ENCODE measurements at regions not wholly inside any gene's neighbourhood (a gene's known extent, or its start where the extent isn't known, plus 50 kb on each side); places are given as distances from the start of the nearest gene placed in this dataset.

DNA sequence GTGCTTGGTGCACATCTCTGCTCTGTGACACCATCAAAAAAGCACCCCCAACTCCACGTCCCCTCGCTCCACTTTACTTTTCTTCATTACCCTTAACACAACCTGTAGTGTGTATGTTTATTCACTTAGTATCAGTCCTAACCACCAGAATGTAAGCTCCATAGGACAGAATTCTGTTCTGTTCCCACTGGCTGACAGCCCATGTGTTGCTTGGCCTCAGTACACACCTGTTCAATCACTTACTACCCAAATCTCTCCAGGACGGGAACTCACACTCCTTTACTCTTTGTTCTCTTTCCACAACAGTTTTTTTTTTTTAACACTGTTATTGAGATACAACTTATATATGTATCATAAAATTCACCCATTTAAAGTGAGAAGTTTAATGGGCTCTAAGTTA, 119.6 kb downstream of the MAF start (continued):
- TF ChIP-seq, protein P1, sequence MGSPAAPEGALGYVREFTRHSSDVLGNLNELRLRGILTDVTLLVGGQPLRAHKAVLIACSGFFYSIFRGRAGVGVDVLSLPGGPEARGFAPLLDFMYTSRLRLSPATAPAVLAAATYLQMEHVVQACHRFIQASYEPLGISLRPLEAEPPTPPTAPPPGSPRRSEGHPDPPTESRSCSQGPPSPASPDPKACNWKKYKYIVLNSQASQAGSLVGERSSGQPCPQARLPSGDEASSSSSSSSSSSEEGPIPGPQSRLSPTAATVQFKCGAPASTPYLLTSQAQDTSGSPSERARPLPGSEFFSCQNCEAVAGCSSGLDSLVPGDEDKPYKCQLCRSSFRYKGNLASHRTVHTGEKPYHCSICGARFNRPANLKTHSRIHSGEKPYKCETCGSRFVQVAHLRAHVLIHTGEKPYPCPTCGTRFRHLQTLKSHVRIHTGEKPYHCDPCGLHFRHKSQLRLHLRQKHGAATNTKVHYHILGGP (tag by site-specific recombination; IDR thresholded peaks at IDR 0.05) = no peak
- TF ChIP-seq, protein P2, sequence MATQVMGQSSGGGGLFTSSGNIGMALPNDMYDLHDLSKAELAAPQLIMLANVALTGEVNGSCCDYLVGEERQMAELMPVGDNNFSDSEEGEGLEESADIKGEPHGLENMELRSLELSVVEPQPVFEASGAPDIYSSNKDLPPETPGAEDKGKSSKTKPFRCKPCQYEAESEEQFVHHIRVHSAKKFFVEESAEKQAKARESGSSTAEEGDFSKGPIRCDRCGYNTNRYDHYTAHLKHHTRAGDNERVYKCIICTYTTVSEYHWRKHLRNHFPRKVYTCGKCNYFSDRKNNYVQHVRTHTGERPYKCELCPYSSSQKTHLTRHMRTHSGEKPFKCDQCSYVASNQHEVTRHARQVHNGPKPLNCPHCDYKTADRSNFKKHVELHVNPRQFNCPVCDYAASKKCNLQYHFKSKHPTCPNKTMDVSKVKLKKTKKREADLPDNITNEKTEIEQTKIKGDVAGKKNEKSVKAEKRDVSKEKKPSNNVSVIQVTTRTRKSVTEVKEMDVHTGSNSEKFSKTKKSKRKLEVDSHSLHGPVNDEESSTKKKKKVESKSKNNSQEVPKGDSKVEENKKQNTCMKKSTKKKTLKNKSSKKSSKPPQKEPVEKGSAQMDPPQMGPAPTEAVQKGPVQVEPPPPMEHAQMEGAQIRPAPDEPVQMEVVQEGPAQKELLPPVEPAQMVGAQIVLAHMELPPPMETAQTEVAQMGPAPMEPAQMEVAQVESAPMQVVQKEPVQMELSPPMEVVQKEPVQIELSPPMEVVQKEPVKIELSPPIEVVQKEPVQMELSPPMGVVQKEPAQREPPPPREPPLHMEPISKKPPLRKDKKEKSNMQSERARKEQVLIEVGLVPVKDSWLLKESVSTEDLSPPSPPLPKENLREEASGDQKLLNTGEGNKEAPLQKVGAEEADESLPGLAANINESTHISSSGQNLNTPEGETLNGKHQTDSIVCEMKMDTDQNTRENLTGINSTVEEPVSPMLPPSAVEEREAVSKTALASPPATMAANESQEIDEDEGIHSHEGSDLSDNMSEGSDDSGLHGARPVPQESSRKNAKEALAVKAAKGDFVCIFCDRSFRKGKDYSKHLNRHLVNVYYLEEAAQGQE (tag by site-specific recombination; IDR thresholded peaks at IDR 0.05) = no peak
- TF ChIP-seq, protein P3, sequence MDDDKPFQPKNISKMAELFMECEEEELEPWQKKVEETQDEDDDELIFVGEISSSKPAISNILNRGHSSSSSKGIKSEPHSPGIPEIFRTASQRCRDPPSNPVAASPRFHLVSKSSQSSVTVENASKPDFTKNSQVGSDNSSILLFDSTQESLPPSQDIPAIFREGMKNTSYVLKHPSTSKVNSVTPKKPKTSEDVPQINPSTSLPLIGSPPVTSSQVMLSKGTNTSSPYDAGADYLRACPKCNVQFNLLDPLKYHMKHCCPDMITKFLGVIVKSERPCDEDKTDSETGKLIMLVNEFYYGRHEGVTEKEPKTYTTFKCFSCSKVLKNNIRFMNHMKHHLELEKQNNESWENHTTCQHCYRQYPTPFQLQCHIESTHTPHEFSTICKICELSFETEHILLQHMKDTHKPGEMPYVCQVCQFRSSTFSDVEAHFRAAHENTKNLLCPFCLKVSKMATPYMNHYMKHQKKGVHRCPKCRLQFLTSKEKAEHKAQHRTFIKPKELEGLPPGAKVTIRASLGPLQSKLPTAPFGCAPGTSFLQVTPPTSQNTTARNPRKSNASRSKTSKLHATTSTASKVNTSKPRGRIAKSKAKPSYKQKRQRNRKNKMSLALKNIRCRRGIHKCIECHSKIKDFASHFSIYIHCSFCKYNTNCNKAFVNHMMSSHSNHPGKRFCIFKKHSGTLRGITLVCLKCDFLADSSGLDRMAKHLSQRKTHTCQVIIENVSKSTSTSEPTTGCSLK (tag by site-specific recombination; IDR thresholded peaks at IDR 0.05) = no peak

DNA sequence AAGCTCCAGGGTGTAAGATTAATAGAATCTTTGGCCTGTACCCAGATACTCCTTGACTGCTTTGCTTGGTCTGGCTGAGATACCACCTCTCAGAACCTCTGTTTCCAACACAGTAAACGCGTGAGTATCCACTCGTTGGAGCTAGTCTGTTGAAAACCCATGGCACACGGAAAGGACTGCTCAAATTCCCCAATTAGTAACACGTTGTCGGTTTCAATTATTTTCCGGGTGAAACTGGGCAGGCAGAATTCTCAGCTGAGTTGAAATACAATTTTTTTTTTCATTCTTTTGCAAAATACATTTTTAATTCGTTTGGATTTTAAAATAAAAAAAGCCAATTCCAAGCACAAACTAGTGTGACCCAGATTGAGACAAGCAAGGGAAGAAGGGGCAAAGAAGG, 120.5 kb downstream of the MAF start:
- ChIA-PET POLR2A (no interaction called here), CTCF (no interaction called here)

DNA sequence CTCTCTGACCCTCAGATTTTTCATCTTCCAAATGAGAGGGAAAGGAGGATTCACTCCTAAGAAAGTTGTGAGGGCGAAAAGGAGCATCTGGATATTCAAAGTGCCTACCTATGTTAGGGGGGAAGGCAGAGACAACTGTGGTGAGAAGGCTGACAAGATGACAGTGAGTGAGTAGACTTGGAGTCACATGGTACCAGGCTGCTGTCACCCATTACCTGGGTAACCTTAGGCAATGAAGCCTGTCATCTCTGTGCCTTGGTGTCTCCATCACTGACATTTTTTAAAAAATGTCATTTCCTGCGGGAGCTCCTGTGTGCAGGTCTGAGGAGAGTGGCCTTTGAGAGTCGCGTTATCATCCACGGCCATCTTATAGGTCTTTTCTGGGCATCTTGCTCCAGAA, 124.0 kb downstream of the MAF start:
- ChIA-PET CTCF (no interaction called here), POLR2A (no interaction called here)
- Histone ChIP-seq H3K27ac (ENCODE audit: extremely low read depth, low read depth, low read length) (no peak overlapping the region), H3K36me3 (ENCODE audit: control insufficient read depth in 2 of 2, insufficient read depth in 1 of 2, low read length in 2 of 2) (no peaks in the 10 kb centered on the region), H3K4me3 (ENCODE audit: low read depth, low read length) (no peak overlapping the region), H3K9me3 (ENCODE audit: control insufficient read depth, insufficient read depth, low read depth, low read length) (no peaks in the 10 kb centered on the region), H3K4me1 (ENCODE audit: control insufficient read depth, insufficient read depth, low read length) (no peaks in the 10 kb centered on the region)
- TF ChIP-seq ZNF16 (tag by site-specific recombination; IDR thresholded peaks at IDR 0.05; ENCODE audit: low read depth) = no peak
- TF ChIP-seq ZNF707 (tag by site-specific recombination; IDR thresholded peaks at IDR 0.05) = no peak
- TF ChIP-seq, protein P4, sequence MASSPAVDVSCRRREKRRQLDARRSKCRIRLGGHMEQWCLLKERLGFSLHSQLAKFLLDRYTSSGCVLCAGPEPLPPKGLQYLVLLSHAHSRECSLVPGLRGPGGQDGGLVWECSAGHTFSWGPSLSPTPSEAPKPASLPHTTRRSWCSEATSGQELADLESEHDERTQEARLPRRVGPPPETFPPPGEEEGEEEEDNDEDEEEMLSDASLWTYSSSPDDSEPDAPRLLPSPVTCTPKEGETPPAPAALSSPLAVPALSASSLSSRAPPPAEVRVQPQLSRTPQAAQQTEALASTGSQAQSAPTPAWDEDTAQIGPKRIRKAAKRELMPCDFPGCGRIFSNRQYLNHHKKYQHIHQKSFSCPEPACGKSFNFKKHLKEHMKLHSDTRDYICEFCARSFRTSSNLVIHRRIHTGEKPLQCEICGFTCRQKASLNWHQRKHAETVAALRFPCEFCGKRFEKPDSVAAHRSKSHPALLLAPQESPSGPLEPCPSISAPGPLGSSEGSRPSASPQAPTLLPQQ (tag by site-specific recombination; IDR thresholded peaks at IDR 0.05) = no peak
- no peak for TF ChIP-seq ZBTB7A (tag by site-specific recombination; IDR thresholded peaks at IDR 0.05; ENCODE audit: low read depth)
- no peak for TF ChIP-seq BCL11B (tag by site-specific recombination; IDR thresholded peaks at IDR 0.05; ENCODE audit: low read depth)
- TF ChIP-seq, protein P5, sequence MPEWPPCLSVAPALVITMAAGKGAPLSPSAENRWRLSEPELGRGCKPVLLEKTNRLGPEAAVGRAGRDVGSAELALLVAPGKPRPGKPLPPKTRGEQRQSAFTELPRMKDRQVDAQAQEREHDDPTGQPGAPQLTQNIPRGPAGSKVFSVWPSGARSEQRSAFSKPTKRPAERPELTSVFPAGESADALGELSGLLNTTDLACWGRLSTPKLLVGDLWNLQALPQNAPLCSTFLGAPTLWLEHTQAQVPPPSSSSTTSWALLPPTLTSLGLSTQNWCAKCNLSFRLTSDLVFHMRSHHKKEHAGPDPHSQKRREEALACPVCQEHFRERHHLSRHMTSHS (tag by site-specific recombination; IDR thresholded peaks at IDR 0.05) = no peak
- TF ChIP-seq, protein P1 (tag by site-specific recombination; IDR thresholded peaks at IDR 0.05) = no peak
- no peak for TF ChIP-seq ZNF146 (tag by site-specific recombination; IDR thresholded peaks at IDR 0.05)
- TF ChIP-seq ZNF184 (tag by site-specific recombination; IDR thresholded peaks at IDR 0.05) = no peak
- TF ChIP-seq ZNF560 (tag by site-specific recombination; IDR thresholded peaks at IDR 0.05; ENCODE audit: borderline replicate concordance) = no peak
- no peak for TF ChIP-seq ZNF658 (tag by site-specific recombination; IDR thresholded peaks at IDR 0.05)
- TF ChIP-seq TRIM28 (IDR thresholded peaks at IDR 0.05; ENCODE audit: borderline replicate concordance, low read length) = no peak
- no peak for TF ChIP-seq ZNF404 (tag by site-specific recombination; IDR thresholded peaks at IDR 0.05)
- TF ChIP-seq WT1 (tag by site-specific recombination; IDR thresholded peaks at IDR 0.05) = no peak
- TF ChIP-seq, protein P6, sequence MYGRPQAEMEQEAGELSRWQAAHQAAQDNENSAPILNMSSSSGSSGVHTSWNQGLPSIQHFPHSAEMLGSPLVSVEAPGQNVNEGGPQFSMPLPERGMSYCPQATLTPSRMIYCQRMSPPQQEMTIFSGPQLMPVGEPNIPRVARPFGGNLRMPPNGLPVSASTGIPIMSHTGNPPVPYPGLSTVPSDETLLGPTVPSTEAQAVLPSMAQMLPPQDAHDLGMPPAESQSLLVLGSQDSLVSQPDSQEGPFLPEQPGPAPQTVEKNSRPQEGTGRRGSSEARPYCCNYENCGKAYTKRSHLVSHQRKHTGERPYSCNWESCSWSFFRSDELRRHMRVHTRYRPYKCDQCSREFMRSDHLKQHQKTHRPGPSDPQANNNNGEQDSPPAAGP (tag by site-specific recombination; IDR thresholded peaks at IDR 0.05) = no peak

More for the DNA sequence above, 120.5 kb downstream of the MAF start:
- Histone ChIP-seq H3K36me3 (ENCODE audit: control insufficient read depth in 2 of 2, insufficient read depth in 1 of 2, low read length in 2 of 2) (no peaks in the 10 kb centered on the region), H3K27ac (ENCODE audit: extremely low read depth, low read depth, low read length) (no peak overlapping the region), H3K9me3 (ENCODE audit: control insufficient read depth, insufficient read depth, low read depth, low read length) (no peaks in the 10 kb centered on the region), H3K4me1 (ENCODE audit: control insufficient read depth, insufficient read depth, low read length) (no peaks in the 10 kb centered on the region), H3K4me3 (ENCODE audit: low read depth, low read length) (no peak overlapping the region)
- TF ChIP-seq, protein P7, sequence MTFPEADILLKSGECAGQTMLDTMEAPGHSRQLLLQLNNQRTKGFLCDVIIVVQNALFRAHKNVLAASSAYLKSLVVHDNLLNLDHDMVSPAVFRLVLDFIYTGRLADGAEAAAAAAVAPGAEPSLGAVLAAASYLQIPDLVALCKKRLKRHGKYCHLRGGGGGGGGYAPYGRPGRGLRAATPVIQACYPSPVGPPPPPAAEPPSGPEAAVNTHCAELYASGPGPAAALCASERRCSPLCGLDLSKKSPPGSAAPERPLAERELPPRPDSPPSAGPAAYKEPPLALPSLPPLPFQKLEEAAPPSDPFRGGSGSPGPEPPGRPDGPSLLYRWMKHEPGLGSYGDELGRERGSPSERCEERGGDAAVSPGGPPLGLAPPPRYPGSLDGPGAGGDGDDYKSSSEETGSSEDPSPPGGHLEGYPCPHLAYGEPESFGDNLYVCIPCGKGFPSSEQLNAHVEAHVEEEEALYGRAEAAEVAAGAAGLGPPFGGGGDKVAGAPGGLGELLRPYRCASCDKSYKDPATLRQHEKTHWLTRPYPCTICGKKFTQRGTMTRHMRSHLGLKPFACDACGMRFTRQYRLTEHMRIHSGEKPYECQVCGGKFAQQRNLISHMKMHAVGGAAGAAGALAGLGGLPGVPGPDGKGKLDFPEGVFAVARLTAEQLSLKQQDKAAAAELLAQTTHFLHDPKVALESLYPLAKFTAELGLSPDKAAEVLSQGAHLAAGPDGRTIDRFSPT (tag by site-specific recombination; IDR thresholded peaks at IDR 0.05) = no peak

Data from HEK293 (cell line).